SU-DHL-6 (cell line): ENCODE measurements at regions not wholly inside any gene's neighbourhood (a gene's known extent, or its start where the extent isn't known, plus 50 kb on each side); places are given as distances from the start of the nearest gene placed in this dataset.

Source experiments
- CTCF ChIP-seq: fragments of 200-600 bp; sonication (generic); IDR thresholded peaks from one replicate; pipeline ENCODE4 v1.5.1; 2017; ENCODE audit warnings: antibody characterized with exemption, mild to moderate bottlenecking, low read length, moderate library complexity; ENCODE audit not compliant: insufficient read depth, poor library complexity, severe bottlenecking
- EZH2phosphoT487 ChIP-seq: fragments of 200-600 bp; sonication (generic), shearing (Covaris generic); conservative IDR thresholded peaks from 2 replicates; pipeline ENCODE4 v1.6.1; 2018; ENCODE audit warnings: mild to moderate bottlenecking, antibody characterized with exemption, low read length, moderate library complexity, mixed read lengths

GRCh38 chr5:159522841-159523240, 192.6 kb upstream of the IL12B start:
- TF ChIP-seq CTCF (no peak), EZH2phosphoT487 (no peak)
